PC-9 (cell line): ENCODE measurements at regions not wholly inside any gene's neighbourhood (a gene's known extent, or its start where the extent isn't known, plus 50 kb on each side); places are given as distances from the start of the nearest gene placed in this dataset.
"Not testable (repeated sequence)": the region's sequence is repeated elsewhere in the genome, so short reads cannot be mapped to it uniquely, and the experiment has no call there.

Source experiments
- BruUV-seq: library from RNA; stranded (reverse); fragments of 400-500 nt; replicated peaks from 2 replicates; lab custom pipeline; 2021; lab: Mats Ljungman, UMichigan
- CTCF ChIA-PET: fragments of 300-600 bp; sonication (Branson Sonifier 250); formaldehyde crosslinking; loops from one replicate; lab custom pipeline; 2022; ENCODE audit warnings: antibody characterized with exemption; lab: Charles Lee
- POLR2A ChIA-PET: fragments of 300-600 bp; sonication (Branson Sonifier 250); formaldehyde crosslinking; loops from one replicate; lab custom pipeline; 2022; ENCODE audit warnings: antibody characterized with exemption; ENCODE audit not compliant: unreplicated experiment; lab: Charles Lee
- DNase-seq, 2 experiments: peaks; one replicate each; pipeline versions ENCODE4 v3.0.0 to v3.0.0-alpha.2; 2015 to 2022; ENCODE audit warnings: mixed read lengths in 1 of 2
- H2AFZ ChIP-seq: fragments of 200-600 bp; sonication (generic); 2 replicates; pipeline ENCODE4 v1.8.1; 2017; ENCODE audit warnings: antibody characterized with exemption
- H3F3A ChIP-seq: fragments of 200-600 bp; sonication (generic); 2 replicates; pipeline ENCODE4 v1.8.1; 2017; ENCODE audit warnings: antibody characterized with exemption, mild to moderate bottlenecking, low read depth; ENCODE audit not compliant: insufficient read depth
- H3K27ac ChIP-seq: fragments of 200-600 bp; sonication (generic); 2 replicates; pipeline ENCODE4 v1.6.1; 2016; ENCODE audit warnings: mixed run types
- H3K27me3 ChIP-seq: fragments of 200-600 bp; sonication (generic); 2 replicates; pipeline ENCODE4 v1.6.1; 2016; ENCODE audit warnings: low read depth, mixed run types; ENCODE audit not compliant: insufficient read depth
- H3K36me3 ChIP-seq: fragments of 200-600 bp; sonication (generic); 2 replicates; pipeline ENCODE4 v1.6.1; 2016; ENCODE audit warnings: low read depth, mixed run types
- H3K4me1 ChIP-seq: fragments of 200-600 bp; sonication (generic); replicated peaks from 2 replicates; pipeline ENCODE4 v1.6.1; 2016; ENCODE audit warnings: mixed run types; ENCODE audit not compliant: insufficient read depth
- H3K4me2 ChIP-seq: fragments of 200-600 bp; sonication (generic); 2 replicates; pipeline ENCODE4 v1.6.1; 2017; ENCODE audit warnings: mixed run types
- H3K4me3 ChIP-seq: fragments of 200-600 bp; sonication (generic); 2 replicates; pipeline ENCODE4 v1.6.1; 2016; ENCODE audit warnings: mixed run types
- H3K79me2 ChIP-seq: fragments of 200-600 bp; sonication (generic); 2 replicates; pipeline ENCODE4 v1.6.1; 2017; ENCODE audit warnings: low read depth, mixed run types
- H3K9me2 ChIP-seq: fragments of 200-600 bp; sonication (generic); 2 replicates; pipeline ENCODE4 v1.8.1; 2017; ENCODE audit warnings: mild to moderate bottlenecking; ENCODE audit not compliant: insufficient read depth
- H3K9me3 ChIP-seq: fragments of 200-600 bp; sonication (generic); 2 replicates; pipeline ENCODE4 v1.8.1; 2016; ENCODE audit warnings: low read depth; ENCODE audit not compliant: insufficient read depth
- H4K20me1 ChIP-seq: fragments of 200-600 bp; sonication (generic); 2 replicates; pipeline ENCODE4 v1.8.1; 2017; ENCODE audit not compliant: insufficient read depth
- CTCF ChIP-seq: fragments of 200-600 bp; sonication (generic); conservative IDR thresholded peaks from 2 replicates; pipeline ENCODE4 v1.6.1; 2017; ENCODE audit warnings: mixed run types, antibody characterized with exemption, mild to moderate bottlenecking, moderate library complexity
- EZH2 ChIP-seq: fragments of 200-600 bp; sonication (generic); IDR thresholded peaks from 2 replicates; pipeline ENCODE4 v1.8.0; 2017; ENCODE audit warnings: antibody characterized with exemption, low read depth
- intact Hi-C: fragments of 100-400 bp; cut with micrococcal nuclease; formaldehyde crosslinking; loops from one replicate; pipeline ENCODE4 v1.10.0; 2022; ENCODE audit not compliant: unreplicated experiment

- POLR2A ChIA-PET, result no interaction called here
- no peak overlapping the region for H3K27ac ChIP-seq
- TF ChIP-seq CTCF (no peak), EZH2 (no peak)
- H2AFZ ChIP-seq, result no peak overlapping the region
- BruUV-seq, result no TSS peak
- DNase-seq, result no peak
- CTCF ChIA-PET, result no interaction called here
- H3K79me2 ChIP-seq, result no peaks in the 10 kb centered on the region
- H3K36me3 ChIP-seq, result no peaks in the 10 kb centered on the region
- no peaks in the 10 kb centered on the region for H3F3A ChIP-seq
- H3K9me2 ChIP-seq, result no peaks in the 10 kb centered on the region
- H3K4me1 ChIP-seq, result no peaks in the 10 kb centered on the region
- intact Hi-C loops, result no loop called here
- no peaks in the 10 kb centered on the region for H4K20me1 ChIP-seq
- no peak overlapping the region for H3K4me3 ChIP-seq
- no peak overlapping the region for H3K4me2 ChIP-seq
- H3K9me3 ChIP-seq, result no peaks in the 10 kb centered on the region
- H3K27me3 ChIP-seq, result no peaks in the 10 kb centered on the region
Measured at GRCh38 chr1:103275725-103276124, 167.4 kb upstream of the COL11A1 start.

- Histone ChIP-seq H3K27me3 (no peaks in the 10 kb centered on the region), H3K9me2 (no peaks in the 10 kb centered on the region), H3K4me2 (no peak overlapping the region), H3K36me3 (no peaks in the 10 kb centered on the region), H3K4me1 (no peaks in the 10 kb centered on the region), H2AFZ (no peak overlapping the region), H3K4me3 (no peak overlapping the region), H3K27ac (no peak overlapping the region), H3K9me3 (no peaks in the 10 kb centered on the region), H3K79me2 (no peaks in the 10 kb centered on the region), H3F3A (no peaks in the 10 kb centered on the region), H4K20me1 (no peaks in the 10 kb centered on the region)
- intact Hi-C loops, result no loop called here
- ChIA-PET POLR2A (no interaction called here), CTCF (no interaction called here)
- TF ChIP-seq EZH2 (no peak), CTCF (no peak)
- BruUV-seq, result no TSS peak
- no peak for DNase-seq
Measured at GRCh38 chr1:103274886-103275285, 166.6 kb upstream of the COL11A1 start.

GRCh38 chr1:103273106-103273505, 164.8 kb upstream of the COL11A1 start:
- H3K27me3 ChIP-seq, result no peaks in the 10 kb centered on the region
- intact Hi-C loops, result no loop called here
- no peaks in the 10 kb centered on the region for H3K79me2 ChIP-seq
- H4K20me1 ChIP-seq, result no peaks in the 10 kb centered on the region
- H3K27ac ChIP-seq, result no peak overlapping the region
- no peaks in the 10 kb centered on the region for H3K36me3 ChIP-seq
- ChIA-PET POLR2A (no interaction called here), CTCF (no interaction called here)
- no peak for TF ChIP-seq EZH2
- no peak for TF ChIP-seq CTCF
- no peaks in the 10 kb centered on the region for H3F3A ChIP-seq
- no peaks in the 10 kb centered on the region for H3K4me1 ChIP-seq
- no peak overlapping the region for H3K4me2 ChIP-seq
- H3K9me2 ChIP-seq, result no peaks in the 10 kb centered on the region
- H2AFZ ChIP-seq, result no peak overlapping the region
- DNase-seq, result no peak
- H3K4me3 ChIP-seq, result no peak overlapping the region
- BruUV-seq, result no TSS peak
- H3K9me3 ChIP-seq, result no peaks in the 10 kb centered on the region

GRCh38 chr1:103271471-103271870, 163.1 kb upstream of the COL11A1 start:
- H2AFZ ChIP-seq, POLR2A ChIA-PET, H3K27ac ChIP-seq, DNase-seq, H4K20me1 ChIP-seq, BruUV-seq, H3K4me2 ChIP-seq, H3K4me1 ChIP-seq, CTCF ChIA-PET, H3K79me2 ChIP-seq, H3K4me3 ChIP-seq, H3K9me3 ChIP-seq, H3K27me3 ChIP-seq, H3K9me2 ChIP-seq, H3K36me3 ChIP-seq, intact Hi-C loops, H3F3A ChIP-seq: not testable (repeated sequence)
